ENCODE measurements at regions not wholly inside any gene's neighbourhood (a gene's known extent, or its start where the extent isn't known, plus 50 kb on each side); places are given as distances from the start of the nearest gene placed in this dataset.

- no peaks in the 10 kb centered on the region for H3K36me3 Mint-ChIP-seq
- H3K4me3 Mint-ChIP-seq, result no peak overlapping the region
- ATAC-seq, result no peak
- no peaks in the 10 kb centered on the region for H3K27me3 Mint-ChIP-seq
- no peaks in the 10 kb centered on the region for H3K4me1 Mint-ChIP-seq
- no peaks in the 10 kb centered on the region for H3K9me3 Mint-ChIP-seq
- H3K27ac Mint-ChIP-seq, result no peak overlapping the region
Measured at GRCh38 chr4:32962100-32962499, 2241.9 kb downstream of the PCDH7 start.

GRCh38 chr4:32985256-32985655 lies 2265.1 kb downstream of the PCDH7 start:
- Mint-ChIP-seq H3K4me1 (no peaks in the 10 kb centered on the region), H3K36me3 (no peaks in the 10 kb centered on the region), H3K4me3 (no peak overlapping the region), H3K27me3 (no peaks in the 10 kb centered on the region), H3K27ac (no peak overlapping the region), H3K9me3 (no peaks in the 10 kb centered on the region)
- ATAC-seq, result no peak

GRCh38 chr4:32986236-32986635 lies 2266.1 kb downstream of the PCDH7 start:
- Mint-ChIP-seq H3K4me1 (no peaks in the 10 kb centered on the region), H3K9me3 (no peaks in the 10 kb centered on the region), H3K27ac (no peak overlapping the region), H3K4me3 (no peak overlapping the region), H3K27me3 (no peaks in the 10 kb centered on the region), H3K36me3 (no peaks in the 10 kb centered on the region)
- no peak for ATAC-seq

- no peak for ATAC-seq
- no peaks in the 10 kb centered on the region for H3K27me3 Mint-ChIP-seq
- no peak overlapping the region for H3K27ac Mint-ChIP-seq
- H3K4me3 Mint-ChIP-seq, result no peak overlapping the region
- no peaks in the 10 kb centered on the region for H3K36me3 Mint-ChIP-seq
- no peaks in the 10 kb centered on the region for H3K4me1 Mint-ChIP-seq
- no peaks in the 10 kb centered on the region for H3K9me3 Mint-ChIP-seq
Measured at GRCh38 chr4:32987111-32987510, 2266.9 kb downstream of the PCDH7 start.

GRCh38 chr4:32988165-32988811 lies 2268.1 kb downstream of the PCDH7 start:
- Mint-ChIP-seq H3K9me3 (no peaks in the 10 kb centered on the region), H3K4me1 (no peaks in the 10 kb centered on the region), H3K27me3 (no peaks in the 10 kb centered on the region), H3K4me3 (no peak overlapping the region), H3K36me3 (no peaks in the 10 kb centered on the region), H3K27ac (no peak overlapping the region)
- ATAC-seq, result no peak

- no peak overlapping the region for H3K27ac Mint-ChIP-seq
- no peak for ATAC-seq
- H3K4me3 Mint-ChIP-seq, result no peak overlapping the region
- H3K9me3 Mint-ChIP-seq, result no peaks in the 10 kb centered on the region
- H3K36me3 Mint-ChIP-seq, result no peaks in the 10 kb centered on the region
- no peaks in the 10 kb centered on the region for H3K27me3 Mint-ChIP-seq
- H3K4me1 Mint-ChIP-seq, result no peaks in the 10 kb centered on the region
Measured at GRCh38 chr4:32991663-32992062, 2271.5 kb downstream of the PCDH7 start.

GRCh38 chr4:32994981-32995881 lies 2275.1 kb downstream of the PCDH7 start:
- H3K4me1 Mint-ChIP-seq, result no peaks in the 10 kb centered on the region

GRCh38 chr4:33013282-33013681 lies 2293.1 kb downstream of the PCDH7 start:
- no peaks in the 10 kb centered on the region for H3K27me3 Mint-ChIP-seq
- peaks cover 3% of the 10 kb centered on the region for H3K9me3 Mint-ChIP-seq
- H3K36me3 Mint-ChIP-seq, result no peaks in the 10 kb centered on the region
- no peak overlapping the region for H3K4me3 Mint-ChIP-seq
- no peaks in the 10 kb centered on the region for H3K4me1 Mint-ChIP-seq
- H3K27ac Mint-ChIP-seq, result no peak overlapping the region
- ATAC-seq, result no peak

More at GRCh38 chr4:32994981-32995881, 2275.1 kb downstream of the PCDH7 start:
- Mint-ChIP-seq H3K27ac (no peak overlapping the region), H3K9me3 (peaks cover 10% of the 10 kb centered on the region), H3K4me3 (no peak overlapping the region), H3K36me3 (no peaks in the 10 kb centered on the region), H3K27me3 (no peaks in the 10 kb centered on the region)
- ATAC-seq, result no peak

- Mint-ChIP-seq H3K27me3 (no peaks in the 10 kb centered on the region), H3K9me3 (no peaks in the 10 kb centered on the region), H3K36me3 (no peaks in the 10 kb centered on the region), H3K27ac (no peak overlapping the region), H3K4me3 (no peak overlapping the region), H3K4me1 (no peaks in the 10 kb centered on the region)
- no peak for ATAC-seq
Measured at GRCh38 chr4:33025236-33025635, 2305.1 kb downstream of the PCDH7 start.

- Mint-ChIP-seq H3K36me3 (no peaks in the 10 kb centered on the region), H3K27ac (no peak overlapping the region), H3K4me3 (no peak overlapping the region), H3K4me1 (no peaks in the 10 kb centered on the region), H3K9me3 (no peaks in the 10 kb centered on the region), H3K27me3 (no peaks in the 10 kb centered on the region)
- ATAC-seq, result no peak
Measured at GRCh38 chr4:33029976-33030375, 2309.8 kb downstream of the PCDH7 start.

- Mint-ChIP-seq H3K27me3 (no peaks in the 10 kb centered on the region), H3K9me3 (no peaks in the 10 kb centered on the region), H3K36me3 (no peaks in the 10 kb centered on the region), H3K4me3 (no peak overlapping the region), H3K4me1 (no peaks in the 10 kb centered on the region), H3K27ac (no peak overlapping the region)
- no peak for ATAC-seq
Measured at GRCh38 chr4:33031328-33031727, 2311.2 kb downstream of the PCDH7 start.

GRCh38 chr4:33037464-33037863 lies 2317.3 kb downstream of the PCDH7 start:
- ATAC-seq, result no peak
- H3K4me1 Mint-ChIP-seq, result no peaks in the 10 kb centered on the region
- no peak overlapping the region for H3K4me3 Mint-ChIP-seq
- no peaks in the 10 kb centered on the region for H3K36me3 Mint-ChIP-seq
- H3K27ac Mint-ChIP-seq, result no peak overlapping the region
- H3K9me3 Mint-ChIP-seq, result no peaks in the 10 kb centered on the region
- no peaks in the 10 kb centered on the region for H3K27me3 Mint-ChIP-seq

GRCh38 chr4:33045334-33045733 lies 2325.2 kb downstream of the PCDH7 start:
- Mint-ChIP-seq H3K36me3 (no peaks in the 10 kb centered on the region), H3K27me3 (no peaks in the 10 kb centered on the region), H3K9me3 (peaks cover 3% of the 10 kb centered on the region), H3K4me3 (no peak overlapping the region), H3K27ac (no peak overlapping the region), H3K4me1 (no peaks in the 10 kb centered on the region)
- ATAC-seq, result no peak

- Mint-ChIP-seq H3K4me3 (no peak overlapping the region), H3K36me3 (no peaks in the 10 kb centered on the region), H3K9me3 (no peaks in the 10 kb centered on the region), H3K27ac (no peak overlapping the region), H3K4me1 (no peaks in the 10 kb centered on the region), H3K27me3 (no peaks in the 10 kb centered on the region)
- no peak for ATAC-seq
Measured at GRCh38 chr4:33052241-33052640, 2332.1 kb downstream of the PCDH7 start.

- no peak overlapping the region for H3K27ac Mint-ChIP-seq
- H3K4me3 Mint-ChIP-seq, result no peak overlapping the region
- no peaks in the 10 kb centered on the region for H3K4me1 Mint-ChIP-seq
- no peaks in the 10 kb centered on the region for H3K9me3 Mint-ChIP-seq
- no peaks in the 10 kb centered on the region for H3K27me3 Mint-ChIP-seq
- H3K36me3 Mint-ChIP-seq, result no peaks in the 10 kb centered on the region
- no peak for ATAC-seq
Measured at GRCh38 chr4:33054161-33054560, 2334.0 kb downstream of the PCDH7 start.

- no peak for ATAC-seq
- Mint-ChIP-seq H3K36me3 (no peaks in the 10 kb centered on the region), H3K4me3 (no peak overlapping the region), H3K4me1 (no peaks in the 10 kb centered on the region), H3K9me3 (no peaks in the 10 kb centered on the region), H3K27ac (no peak overlapping the region), H3K27me3 (no peaks in the 10 kb centered on the region)
Measured at GRCh38 chr4:33054656-33055196, 2334.6 kb downstream of the PCDH7 start.

All from stimulated activated memory B cell treated with anti-CD40 and anti-IgM and Interleukin-4, amounts not matched to agents 10 μg/mL and 1 μg/mL and 100 μg/mL, for 72 hours (primary cell).